HG03108 (cell line): ENCODE measurements at regions not wholly inside any gene's neighbourhood (a gene's known extent, or its start where the extent isn't known, plus 50 kb on each side); places are given as distances from the start of the nearest gene placed in this dataset.

Source experiments
- ATAC-seq: cut with Tn5 transposase; IDR thresholded peaks from one replicate; pipeline ENCODE4 v1.9.1; 2021; ENCODE audit warnings: moderate library complexity; ENCODE audit not compliant: unreplicated experiment

- ATAC-seq: no peak
Observed at GRCh38 chr9:3054017-3054586, 210.2 kb upstream of the PUM3 start.

- ATAC-seq: no peak
Observed at GRCh38 chr9:3049636-3050035, 205.7 kb upstream of the PUM3 start.

GRCh38 chr9:3047912-3048311 is 204.0 kb upstream of the PUM3 start:
- ATAC-seq: no peak

- ATAC-seq: no peak
Observed at GRCh38 chr9:3045153-3045552, 201.3 kb upstream of the PUM3 start.

GRCh38 chr9:3043369-3043768 is 199.5 kb upstream of the PUM3 start:
- ATAC-seq: no peak

- no peak for ATAC-seq
Observed at GRCh38 chr9:3040761-3041160, 196.9 kb upstream of the PUM3 start.

GRCh38 chr9:3036333-3036700 is 192.4 kb upstream of the PUM3 start:
- no peak for ATAC-seq

- no peak for ATAC-seq
Observed at GRCh38 chr9:3035579-3036332, 191.9 kb upstream of the PUM3 start.

GRCh38 chr9:3032898-3033297 is 189.0 kb upstream of the PUM3 start:
- ATAC-seq: peak; percentile 61

GRCh38 chr9:3028535-3028934 is 184.6 kb upstream of the PUM3 start:
- no peak for ATAC-seq

- no peak for ATAC-seq
Observed at GRCh38 chr9:3027210-3027609, 183.3 kb upstream of the PUM3 start.

- no peak for ATAC-seq
Observed at GRCh38 chr9:3023449-3023848, 179.6 kb upstream of the PUM3 start.

GRCh38 chr9:3018691-3019230 is 174.9 kb upstream of the PUM3 start:
- no peak for ATAC-seq

- no peak for ATAC-seq
Observed at GRCh38 chr9:3018071-3018470, 174.2 kb upstream of the PUM3 start.

GRCh38 chr9:3014178-3014577 is 170.3 kb upstream of the PUM3 start:
- ATAC-seq: no peak

GRCh38 chr9:3012842-3013241 is 168.9 kb upstream of the PUM3 start:
- no peak for ATAC-seq

- ATAC-seq: no peak
Observed at GRCh38 chr9:3012245-3012644, 168.3 kb upstream of the PUM3 start.

- no peak for ATAC-seq
Observed at GRCh38 chr9:3008091-3008490, 164.2 kb upstream of the PUM3 start.

GRCh38 chr9:3007326-3007725 is 163.4 kb upstream of the PUM3 start:
- ATAC-seq: no peak

GRCh38 chr9:3006851-3007250 is 163.0 kb upstream of the PUM3 start:
- ATAC-seq: no peak

- no peak for ATAC-seq
Observed at GRCh38 chr9:3004572-3004971, 160.7 kb upstream of the PUM3 start.

- ATAC-seq: no peak
Observed at GRCh38 chr9:3001311-3001710, 157.4 kb upstream of the PUM3 start.

GRCh38 chr9:2992427-2992826 is 148.5 kb upstream of the PUM3 start:
- ATAC-seq: no peak
